Chondrocyte (in vitro differentiated cells): ENCODE measurements at regions not wholly inside any gene's neighbourhood (a gene's known extent, or its start where the extent isn't known, plus 50 kb on each side); places are given as distances from the start of the nearest gene placed in this dataset.

ENCODE experiments used
- DNase-seq: peaks from one replicate; pipeline ENCODE4 v3.0.0; 2021; ENCODE audit warnings: mixed read lengths, low spot score
- H3K27ac Mint-ChIP-seq: one replicate; pipeline ENCODE4 v1.8.0; 2021; ENCODE audit warnings: mild to moderate bottlenecking, moderate library complexity, mixed read lengths; ENCODE audit not compliant: unreplicated experiment
- H3K27me3 Mint-ChIP-seq: 2 replicates; pipeline ENCODE4 v1.8.0; 2021; ENCODE audit warnings: low read depth, mixed read lengths
- H3K36me3 Mint-ChIP-seq: 2 replicates; pipeline ENCODE4 v1.8.0; 2021; ENCODE audit warnings: low read depth, mixed read lengths
- H3K4me1 Mint-ChIP-seq: 2 replicates; pipeline ENCODE4 v1.8.0; 2021; ENCODE audit warnings: low read depth, mild to moderate bottlenecking, mixed read lengths
- H3K4me3 Mint-ChIP-seq: one replicate; pipeline ENCODE4 v1.8.0; 2021; ENCODE audit warnings: mild to moderate bottlenecking, moderate library complexity, mixed read lengths; ENCODE audit not compliant: unreplicated experiment
- H3K9me3 Mint-ChIP-seq: 2 replicates; pipeline ENCODE4 v1.8.0; 2021; ENCODE audit warnings: low read depth, mixed read lengths
- CTCF ChIP-seq: fragments of 200-600 bp; sonication (generic); IDR thresholded peaks from 2 replicates; pipeline ENCODE4 v1.5.0; 2021; ENCODE audit warnings: antibody characterized with exemption, mild to moderate bottlenecking, moderate library complexity

GRCh38 chr12:81942594-81942993 is 183.4 kb upstream of the PPFIA2 start:
- Mint-ChIP-seq H3K27me3 (no peaks in the 10 kb centered on the region), H3K4me1 (no peaks in the 10 kb centered on the region), H3K36me3 (no peaks in the 10 kb centered on the region), H3K4me3 (no peak overlapping the region), H3K27ac (no peak overlapping the region), H3K9me3 (peaks cover 2% of the 10 kb centered on the region)
- TF ChIP-seq CTCF: no peak
- no peak for DNase-seq

- H3K27me3 Mint-ChIP-seq: no peaks in the 10 kb centered on the region
- no peaks in the 10 kb centered on the region for H3K4me1 Mint-ChIP-seq
- no peak overlapping the region for H3K27ac Mint-ChIP-seq
- no peak overlapping the region for H3K4me3 Mint-ChIP-seq
- peaks cover 3% of the 10 kb centered on the region for H3K9me3 Mint-ChIP-seq
- no peak for DNase-seq
- H3K36me3 Mint-ChIP-seq: no peaks in the 10 kb centered on the region
- TF ChIP-seq CTCF: no peak
Measured at GRCh38 chr12:81930037-81930436, 170.9 kb upstream of the PPFIA2 start.

GRCh38 chr12:81896771-81897170 is 137.6 kb upstream of the PPFIA2 start:
- Mint-ChIP-seq H3K4me3 (no peak overlapping the region), H3K9me3 (peaks cover 42% of the 10 kb centered on the region), H3K36me3 (no peaks in the 10 kb centered on the region), H3K4me1 (no peaks in the 10 kb centered on the region), H3K27ac (no peak overlapping the region), H3K27me3 (no peaks in the 10 kb centered on the region)
- DNase-seq: no peak
- TF ChIP-seq CTCF: no peak

GRCh38 chr12:81888961-81889360 is 129.8 kb upstream of the PPFIA2 start:
- DNase-seq: no peak
- Mint-ChIP-seq H3K27me3 (peaks cover 2% of the 10 kb centered on the region), H3K4me3 (no peak overlapping the region), H3K36me3 (no peaks in the 10 kb centered on the region), H3K9me3 (peaks cover 15% of the 10 kb centered on the region), H3K27ac (no peak overlapping the region), H3K4me1 (no peaks in the 10 kb centered on the region)
- no peak for TF ChIP-seq CTCF

- H3K36me3 Mint-ChIP-seq: no peaks in the 10 kb centered on the region
- H3K9me3 Mint-ChIP-seq: peaks cover 15% of the 10 kb centered on the region
- H3K27me3 Mint-ChIP-seq: peaks cover 2% of the 10 kb centered on the region
- no peak overlapping the region for H3K27ac Mint-ChIP-seq
- DNase-seq: no peak
- no peak for TF ChIP-seq CTCF
- H3K4me1 Mint-ChIP-seq: no peaks in the 10 kb centered on the region
- H3K4me3 Mint-ChIP-seq: no peak overlapping the region
Measured at GRCh38 chr12:81888106-81888740, 129.1 kb upstream of the PPFIA2 start.
